ENCODE measurements at regions not wholly inside any gene's neighbourhood (a gene's known extent, or its start where the extent isn't known, plus 50 kb on each side); places are given as distances from the start of the nearest gene placed in this dataset.

GRCh38 chr7:26497801-26498596 lies 206.3 kb downstream of the SNX10 start:
- Histone ChIP-seq H3K9me1 (ENCODE audit: insufficient read depth, low read length) (no peaks in the 10 kb centered on the region), H2AK9ac (replicated peaks; ENCODE audit: low read depth, low read length, poor library complexity) (no peak overlapping the region), H2BK120ac (ENCODE audit: low read depth, low read length) (no peak overlapping the region), H4K20me1 (ENCODE audit: insufficient read depth, low read length) (no peaks in the 10 kb centered on the region), H4K5ac (ENCODE audit: low read depth, low read length) (no peak overlapping the region), H3K56ac (ENCODE audit: extremely low read depth, insufficient read depth, low read length) (no peak overlapping the region), H3K4ac (ENCODE audit: low read depth, low read length) (no peak overlapping the region), H3K14ac (replicated peaks; ENCODE audit: low read depth, low read length) (no peak overlapping the region), H2BK5ac (ENCODE audit: low read depth, low read length, poor library complexity, severe bottlenecking) (no peak overlapping the region), H2AK5ac (ENCODE audit: low read depth, low read length) (no peak overlapping the region), H2BK15ac (ENCODE audit: low read depth, low read length) (no peak overlapping the region), H3K4me3 (ENCODE audit: insufficient read depth, low read depth, low read length) (no peak overlapping the region), H3K36me3 (ENCODE audit: control insufficient read depth, insufficient read depth, low read length) (no peaks in the 10 kb centered on the region), H3K79me1 (ENCODE audit: low read depth in 1 of 2, low read length in 2 of 2) (no peaks in the 10 kb centered on the region), H3K4me1 (ENCODE audit: control insufficient read depth, insufficient read depth, low read length) (no peaks in the 10 kb centered on the region), H3K27ac (ENCODE audit: insufficient read depth, low read length) (no peak overlapping the region), H3K4me2 (ENCODE audit: low read depth, low read length) (no peak overlapping the region), H3K23ac (ENCODE audit: low read depth, low read length) (no peak overlapping the region), H4K91ac (ENCODE audit: insufficient read depth, low read depth, low read length) (no peak overlapping the region), H2AFZ (replicated peaks; ENCODE audit: low read length, poor library complexity) (peak overlapping the region; percentile 43), H3K9ac (ENCODE audit: low read depth, low read length) (no peak overlapping the region), H2BK20ac (ENCODE audit: low read depth, low read length) (no peak overlapping the region), H3K9me3 (ENCODE audit: control insufficient read depth, insufficient read depth, low read length) (no peaks in the 10 kb centered on the region), H3K27me3 (ENCODE audit: control insufficient read depth, insufficient read depth, low read length) (no peaks in the 10 kb centered on the region), H4K8ac (ENCODE audit: low read depth in 2 of 2, low read length in 2 of 2) (no peak overlapping the region), H3K18ac (ENCODE audit: low read depth, low read length) (no peak overlapping the region)
- 81% methylated on average over 5 of the region's 12 CpGs; no CpG with 5 or more reads in 1 of the 2 experiments for WGBS, 2 experiments (ENCODE audit: extremely low coverage in 2 of 2, insufficient read length in 1 of 2)
- ChIA-PET CTCF (interaction anchor here (0.7 kb wide), 1 partner anchor 134 kb away, joined by 3 read pairs; no protein-coding TSS in a partner anchor), POLR2A (ENCODE audit: unreplicated experiment) (no interaction called here)
- ATAC-seq (ENCODE audit: low read depth): no peak
- intact Hi-C loops (cut with micrococcal nuclease) (no loop called here), dilution Hi-C loops (cut with HindIII; ENCODE audit: low sequenced_read_pairs, unreplicated experiment) (no loop called here), in situ Hi-C loops (cut with MboI; ENCODE audit: low sequenced_read_pairs) (no loop called here)
- no TSS peak for BruUV-seq (replicated peaks)
- no peak for TF ChIP-seq ELK1 (IDR thresholded peaks at IDR 0.05; ENCODE audit: borderline replicate concordance, low read depth, low read length)
- no peak for TF ChIP-seq RCOR1 (IDR thresholded peaks at IDR 0.05; ENCODE audit: insufficient replicate concordance, low read length)
- TF ChIP-seq MAZ (IDR thresholded peaks at IDR 0.05; ENCODE audit: borderline replicate concordance, low read depth, low read length): no peak
- TF ChIP-seq FOS (IDR thresholded peaks at IDR 0.05; ENCODE audit: low read depth, low read length): no peak
- TF ChIP-seq RFX5 (IDR thresholded peaks at IDR 0.05; ENCODE audit: low read depth, low read length): no peak
- no peak for TF ChIP-seq NFE2L2 (IDR thresholded peaks at IDR 0.05; ENCODE audit: low read depth, low read length)
- TF ChIP-seq CEBPB (IDR thresholded peaks at IDR 0.05; ENCODE audit: low read depth, low read length): no peak
- TF ChIP-seq SMC3 (IDR thresholded peaks at IDR 0.05; ENCODE audit: low read depth, low read length): no peak
- TF ChIP-seq MXI1 (IDR thresholded peaks at IDR 0.05; ENCODE audit: borderline replicate concordance, low read depth, low read length): no peak
- TF ChIP-seq MAFK (IDR thresholded peaks at IDR 0.05; ENCODE audit: low read depth, low read length): no peak
- TF ChIP-seq POLR2A (IDR thresholded peaks at IDR 0.05; ENCODE audit: low read depth, low read length): no peak
- no peak for TF ChIP-seq BHLHE40 (IDR thresholded peaks at IDR 0.05; ENCODE audit: low read depth, low read length)
- no peak for TF ChIP-seq CTCF (conservative IDR thresholded peaks at IDR 0.05; ENCODE audit: low read depth, low read length)
- DNase-seq: no peak
